OCI-LY1 (cell line): ENCODE measurements at regions not wholly inside any gene's neighbourhood (a gene's known extent, or its start where the extent isn't known, plus 50 kb on each side); places are given as distances from the start of the nearest gene placed in this dataset.
"Not testable (repeated sequence)": the region's sequence is repeated elsewhere in the genome, so short reads cannot be mapped to it uniquely, and the experiment has no call there.

Experiments used
- H2AFZ ChIP-seq: fragments of 200-600 bp; sonication (generic), shearing (Covaris generic); 2 replicates; pipeline ENCODE4 v1.6.0; 2014; ENCODE audit warnings: antibody characterized with exemption, mild to moderate bottlenecking, low read length
- H3F3A ChIP-seq: fragments of 200-600 bp; sonication (generic), shearing (Covaris generic); 2 replicates; pipeline ENCODE4 v1.6.0; 2014; ENCODE audit warnings: mild to moderate bottlenecking, antibody characterized with exemption, low read length, moderate library complexity; ENCODE audit not compliant: insufficient read depth
- H3K27ac ChIP-seq: fragments of 200-600 bp; sonication (generic); 2 replicates; pipeline ENCODE4 v1.5.1; 2014; ENCODE audit warnings: low read length, mixed run types, mild to moderate bottlenecking, low read depth; ENCODE audit not compliant: poor library complexity, severe bottlenecking
- H3K27me3 ChIP-seq: fragments of 200-600 bp; sonication (generic); 2 replicates; pipeline ENCODE4 v1.6.0; 2014; ENCODE audit warnings: antibody characterized with exemption, mild to moderate bottlenecking, low read length, moderate library complexity; ENCODE audit not compliant: insufficient read depth
- H3K36me3 ChIP-seq: fragments of 200-600 bp; sonication (generic); 2 replicates; pipeline ENCODE4 v1.6.1; 2014; ENCODE audit warnings: mild to moderate bottlenecking, antibody characterized with exemption, low read length, moderate library complexity, mixed read lengths; ENCODE audit not compliant: insufficient read depth
- H3K4me1 ChIP-seq: fragments of 200-600 bp; sonication (generic); 2 replicates; pipeline ENCODE4 v1.5.1; 2014; ENCODE audit warnings: mild to moderate bottlenecking, low read length, moderate library complexity; ENCODE audit not compliant: insufficient read depth, severe bottlenecking
- H3K4me2 ChIP-seq: fragments of 200-600 bp; sonication (generic), shearing (Covaris generic); 2 replicates; pipeline ENCODE4 v1.6.1; 2014; ENCODE audit warnings: low read length
- H3K4me3 ChIP-seq: fragments of 200-600 bp; sonication (generic); 2 replicates; pipeline ENCODE4 v1.5.1; 2014; ENCODE audit warnings: low read length, low read depth, mild to moderate bottlenecking, mixed read lengths; ENCODE audit not compliant: poor library complexity, severe bottlenecking
- H3K79me2 ChIP-seq: fragments of 200-600 bp; shearing (Covaris generic); 2 replicates; pipeline ENCODE4 v1.6.1; 2016; ENCODE audit warnings: mixed run types, low read length, mixed read lengths; ENCODE audit not compliant: insufficient read depth
- H3K9ac ChIP-seq: fragments of 200-600 bp; sonication (generic), shearing (Covaris generic); 2 replicates; pipeline ENCODE4 v1.6.1; 2014; ENCODE audit warnings: mild to moderate bottlenecking, low read length, mixed read lengths
- H3K9me2 ChIP-seq: fragments of 200-600 bp; sonication (generic), shearing (Covaris generic); 2 replicates; pipeline ENCODE4 v1.6.1; 2014; ENCODE audit warnings: low read depth, mild to moderate bottlenecking, low read length, mixed read lengths
- H3K9me3 ChIP-seq: fragments of 200-600 bp; shearing (Covaris generic); 2 replicates; pipeline ENCODE4 v1.6.1; 2014; ENCODE audit warnings: low read length, mixed read lengths
- H4K20me1 ChIP-seq: fragments of 200-600 bp; sonication (generic), shearing (Covaris generic); 2 replicates; pipeline ENCODE4 v1.6.0; 2016; ENCODE audit warnings: mild to moderate bottlenecking, low read length; ENCODE audit not compliant: insufficient read depth
- EZH2 ChIP-seq: fragments of 200-600 bp; sonication (generic), shearing (Covaris generic); IDR thresholded peaks from 2 replicates; pipeline ENCODE4 v1.8.0; 2017; ENCODE audit warnings: borderline replicate concordance, mixed run types, mild to moderate bottlenecking, antibody characterized with exemption, low read length, moderate library complexity, mixed read lengths
- TF ChIP-seq, protein P1 (sequence below): fragments of 200-600 bp; sonication (generic), shearing (Covaris generic); IDR thresholded peaks from 2 replicates; pipeline ENCODE4 v1.5.1; 2017; ENCODE audit warnings: mild to moderate bottlenecking, antibody characterized with exemption, low read length, moderate library complexity, mixed read lengths

DNA sequence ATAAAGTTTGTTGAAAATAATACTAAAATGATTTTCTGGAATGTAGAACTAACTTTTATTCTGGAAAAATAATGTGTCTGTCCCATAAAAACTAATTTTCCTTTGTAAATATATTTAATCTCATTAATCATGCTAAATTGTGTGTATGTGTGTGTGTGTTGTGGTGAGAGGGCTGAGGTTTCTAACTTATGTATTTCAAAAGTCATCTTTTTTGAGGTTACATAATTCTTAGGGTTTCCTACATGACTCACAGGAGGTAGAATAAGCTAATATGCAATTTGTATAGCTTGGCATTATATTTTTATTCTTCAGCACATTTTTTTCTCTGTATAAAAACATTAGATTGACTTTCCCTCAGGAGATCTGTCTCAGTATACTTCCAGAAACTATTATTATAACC, 64.1 kb upstream of the CLVS2 start:
- Histone ChIP-seq H3K79me2 (no peaks in the 10 kb centered on the region), H4K20me1 (no peaks in the 10 kb centered on the region), H3K9me3 (no peaks in the 10 kb centered on the region), H3K9ac (no peak overlapping the region), H3K36me3 (no peaks in the 10 kb centered on the region), H3K9me2 (no peaks in the 10 kb centered on the region), H3K27me3 (no peaks in the 10 kb centered on the region), H3F3A (no peaks in the 10 kb centered on the region), H3K4me3 (no peak overlapping the region), H3K4me1 (no peaks in the 10 kb centered on the region), H3K27ac (no peak overlapping the region), H3K4me2 (no peak overlapping the region), H2AFZ (no peak overlapping the region)
- no peak for TF ChIP-seq EZH2
- TF ChIP-seq, protein P1, sequence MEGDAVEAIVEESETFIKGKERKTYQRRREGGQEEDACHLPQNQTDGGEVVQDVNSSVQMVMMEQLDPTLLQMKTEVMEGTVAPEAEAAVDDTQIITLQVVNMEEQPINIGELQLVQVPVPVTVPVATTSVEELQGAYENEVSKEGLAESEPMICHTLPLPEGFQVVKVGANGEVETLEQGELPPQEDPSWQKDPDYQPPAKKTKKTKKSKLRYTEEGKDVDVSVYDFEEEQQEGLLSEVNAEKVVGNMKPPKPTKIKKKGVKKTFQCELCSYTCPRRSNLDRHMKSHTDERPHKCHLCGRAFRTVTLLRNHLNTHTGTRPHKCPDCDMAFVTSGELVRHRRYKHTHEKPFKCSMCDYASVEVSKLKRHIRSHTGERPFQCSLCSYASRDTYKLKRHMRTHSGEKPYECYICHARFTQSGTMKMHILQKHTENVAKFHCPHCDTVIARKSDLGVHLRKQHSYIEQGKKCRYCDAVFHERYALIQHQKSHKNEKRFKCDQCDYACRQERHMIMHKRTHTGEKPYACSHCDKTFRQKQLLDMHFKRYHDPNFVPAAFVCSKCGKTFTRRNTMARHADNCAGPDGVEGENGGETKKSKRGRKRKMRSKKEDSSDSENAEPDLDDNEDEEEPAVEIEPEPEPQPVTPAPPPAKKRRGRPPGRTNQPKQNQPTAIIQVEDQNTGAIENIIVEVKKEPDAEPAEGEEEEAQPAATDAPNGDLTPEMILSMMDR: no peak

DNA sequence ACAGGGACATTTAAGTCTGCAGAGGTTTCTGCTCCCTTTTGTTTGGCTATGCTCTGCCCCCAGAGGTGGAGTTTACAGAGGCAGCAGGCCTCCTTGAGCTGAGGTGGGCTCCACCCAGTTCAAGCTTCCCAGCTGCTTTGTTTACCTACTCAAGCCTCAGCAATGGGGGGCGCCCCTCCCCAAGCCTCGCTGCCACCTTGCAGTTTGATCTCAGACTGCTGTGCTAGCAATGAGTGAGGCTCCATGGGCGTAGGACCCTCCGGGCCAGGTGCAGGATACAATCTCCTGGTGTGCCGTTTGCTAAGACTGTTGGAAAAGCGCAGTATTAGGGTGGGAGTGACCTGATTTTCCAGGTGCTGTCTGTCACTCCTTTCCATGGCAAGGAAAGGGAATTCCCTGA, 51.1 kb upstream of the CLVS2 start:
- not testable (repeated sequence) for H3K27ac ChIP-seq, H2AFZ ChIP-seq, H3K27me3 ChIP-seq, H3K79me2 ChIP-seq, H3K9ac ChIP-seq, H3K4me2 ChIP-seq, H3K4me3 ChIP-seq, H4K20me1 ChIP-seq, H3K9me2 ChIP-seq, H3K36me3 ChIP-seq, H3K4me1 ChIP-seq, H3K9me3 ChIP-seq, H3F3A ChIP-seq
